ENCODE measurements at regions not wholly inside any gene's neighbourhood (a gene's known extent, or its start where the extent isn't known, plus 50 kb on each side); places are given as distances from the start of the nearest gene placed in this dataset.

GRCh38 chr4:11196927-11197522 lies 231.7 kb downstream of the HS3ST1 start:
- no peaks in the 10 kb centered on the region for H3K9me1 ChIP-seq (ENCODE audit: control insufficient read depth, insufficient read depth, low read length)
- no peaks in the 10 kb centered on the region for H3K9me3 ChIP-seq (replicated peaks; ENCODE audit: control insufficient read depth, insufficient read depth, low read depth, low read length)
- H3K36me3 ChIP-seq (ENCODE audit: control insufficient read depth, insufficient read depth, low read length): no peaks in the 10 kb centered on the region
- H4K20me1 ChIP-seq (replicated peaks; ENCODE audit: control insufficient read depth, insufficient read depth, low read length): no peaks in the 10 kb centered on the region
- ChIA-PET POLR2A (no interaction called here), CTCF (ENCODE audit: low intra/inter-chr PET ratio) (no interaction called here)
- no peak overlapping the region for H3K4me2 ChIP-seq (ENCODE audit: insufficient read depth, low read length)
- no peak overlapping the region for H2AFZ ChIP-seq (ENCODE audit: low read depth, low read length)
- H3K27me3 ChIP-seq (ENCODE audit: control insufficient read depth in 2 of 2, insufficient read depth in 2 of 2, low read length in 2 of 2): no peaks in the 10 kb centered on the region
- no peaks in the 10 kb centered on the region for H3K4me1 ChIP-seq (replicated peaks in 1 of 2; ENCODE audit: control insufficient read depth in 2 of 2, insufficient read depth in 2 of 2, low read length in 2 of 2)
- no peaks in the 10 kb centered on the region for H3K79me2 ChIP-seq (ENCODE audit: control insufficient read depth, insufficient read depth, low read length)
- in situ Hi-C loops (cut with MboI) (no loop called here), intact Hi-C loops (cut with micrococcal nuclease) (no loop called here)
- DNase-seq (ENCODE audit: extremely low read depth in 1 of 4, low spot score in 3 of 4) (no peak), FAIRE-seq (no peak), ATAC-seq (no peak)
- WGBS (ENCODE audit: insufficient coverage, low coverage, missing lambda C conversion rate): 0% methylated on average over 4 of the region's 4 CpGs
- BruUV-seq (replicated peaks): no TSS peak
- H3K4me3 ChIP-seq: no peak overlapping the region
- H3K27ac ChIP-seq (ENCODE audit: extremely low read depth, low read depth, low read length): no peak overlapping the region
- no peak overlapping the region for H3K9ac ChIP-seq (ENCODE audit: insufficient read depth in 1 of 2, low read depth in 2 of 2, low read length in 2 of 2)
- TF ChIP-seq SREBF1 (IDR thresholded peaks at IDR 0.05; ENCODE audit: borderline replicate concordance, low read depth, low read length) (no peak), BRF2 (IDR thresholded peaks at IDR 0.05; ENCODE audit: borderline replicate concordance, insufficient read depth, insufficient read length) (no peak), ZNF583 (CRISPR knock-in tag; IDR thresholded peaks at IDR 0.05) (no peak), PHB2 (IDR thresholded peaks at IDR 0.05; ENCODE audit: low read depth) (no peak), HDAC6 (IDR thresholded peaks at IDR 0.05; ENCODE audit: low read depth, low read length) (no peak), PCBP2 (IDR thresholded peaks at IDR 0.05; ENCODE audit: low read depth, low read length, poor library complexity, severe bottlenecking) (no peak), ZNF324 (CRISPR knock-in tag; IDR thresholded peaks at IDR 0.05) (no peak), ZNF699 (CRISPR knock-in tag; IDR thresholded peaks at IDR 0.05; ENCODE audit: insufficient replicate concordance) (no peak), HNRNPH1 (optimal IDR thresholded peaks at IDR 0.05; ENCODE audit: low read depth, low read length) (no peak), CBFA2T2 (conservative IDR thresholded peaks at IDR 0.05) (no peak), EZH2 (IDR thresholded peaks at IDR 0.05; ENCODE audit: borderline replicate concordance, low read depth, low read length) (no peak), ZBTB26 (CRISPR knock-in tag; IDR thresholded peaks at IDR 0.05) (no peak)
- TF ChIP-seq, protein P1, sequence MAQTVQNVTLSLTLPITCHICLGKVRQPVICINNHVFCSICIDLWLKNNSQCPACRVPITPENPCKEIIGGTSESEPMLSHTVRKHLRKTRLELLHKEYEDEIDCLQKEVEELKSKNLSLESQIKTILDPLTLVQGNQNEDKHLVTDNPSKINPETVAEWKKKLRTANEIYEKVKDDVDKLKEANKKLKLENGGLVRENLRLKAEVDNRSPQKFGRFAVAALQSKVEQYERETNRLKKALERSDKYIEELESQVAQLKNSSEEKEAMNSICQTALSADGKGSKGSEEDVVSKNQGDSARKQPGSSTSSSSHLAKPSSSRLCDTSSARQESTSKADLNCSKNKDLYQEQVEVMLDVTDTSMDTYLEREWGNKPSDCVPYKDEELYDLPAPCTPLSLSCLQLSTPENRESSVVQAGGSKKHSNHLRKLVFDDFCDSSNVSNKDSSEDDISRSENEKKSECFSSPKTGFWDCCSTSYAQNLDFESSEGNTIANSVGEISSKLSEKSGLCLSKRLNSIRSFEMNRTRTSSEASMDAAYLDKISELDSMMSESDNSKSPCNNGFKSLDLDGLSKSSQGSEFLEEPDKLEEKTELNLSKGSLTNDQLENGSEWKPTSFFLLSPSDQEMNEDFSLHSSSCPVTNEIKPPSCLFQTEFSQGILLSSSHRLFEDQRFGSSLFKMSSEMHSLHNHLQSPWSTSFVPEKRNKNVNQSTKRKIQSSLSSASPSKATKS (CRISPR knock-in tag; IDR thresholded peaks at IDR 0.05): no peak
